ENCODE measurements at regions not wholly inside any gene's neighbourhood (a gene's known extent, or its start where the extent isn't known, plus 50 kb on each side); places are given as distances from the start of the nearest gene placed in this dataset.
"Not testable (repeated sequence)": the region's sequence is repeated elsewhere in the genome, so short reads cannot be mapped to it uniquely, and the experiment has no call there.

GRCh38 chr1:170789063-170789462, 125.1 kb downstream of the PRRX1 start:
- DNase-seq (no peak), ATAC-seq (no peak)

GRCh38 chr1:170790175-170790574, 126.2 kb downstream of the PRRX1 start:
- DNase-seq (no peak), ATAC-seq (no peak)

GRCh38 chr1:170790651-170791071, 126.7 kb downstream of the PRRX1 start:
- DNase-seq: no peak
- ATAC-seq: no peak

DNA sequence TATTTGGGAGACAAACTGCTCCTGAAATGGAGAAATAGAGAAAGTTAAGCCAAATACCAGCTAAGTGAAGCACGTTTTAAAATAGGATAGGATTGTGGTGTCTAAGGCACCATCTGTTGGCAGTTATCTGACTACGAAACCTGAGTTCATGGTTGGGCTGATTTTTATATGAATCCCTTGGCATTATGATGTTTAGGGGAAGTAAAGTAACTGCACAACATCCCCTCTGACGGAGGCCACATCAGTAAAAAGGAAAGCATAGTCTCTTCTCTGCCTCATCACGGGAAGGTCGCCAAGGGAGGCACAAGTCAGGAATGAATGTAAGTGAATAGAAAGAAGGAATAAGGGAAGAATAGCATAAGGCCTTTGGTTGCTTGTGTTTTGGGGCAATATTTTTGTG, 128.0 kb downstream of the PRRX1 start:
- ATAC-seq (no peak), DNase-seq (no peak)

- DNase-seq: no peak
- ATAC-seq: no peak
These were observed 135.1 kb upstream of the MROH9 start for GRCh38 chr1:170800265-170800664.

DNA sequence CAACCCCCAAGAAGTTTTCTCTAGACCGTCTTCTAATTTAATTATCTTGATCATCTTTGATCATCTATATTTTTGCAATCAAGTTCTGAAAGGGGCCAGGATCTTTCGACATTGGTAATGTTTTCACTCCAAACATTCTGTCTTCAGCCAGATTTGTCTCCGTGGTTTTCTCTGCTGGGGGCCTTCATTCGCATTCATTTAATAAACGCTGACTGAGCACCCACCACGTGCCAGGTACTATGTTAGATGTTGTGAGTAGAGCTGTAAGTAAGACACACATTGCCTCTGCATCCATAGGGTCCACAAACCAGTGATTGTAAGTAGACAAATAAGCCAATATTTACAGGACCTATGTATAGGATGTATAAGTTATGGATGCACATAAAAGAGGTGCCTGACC, 134.5 kb upstream of the MROH9 start:
- DNase-seq (no peak), ATAC-seq (no peak)

DNA sequence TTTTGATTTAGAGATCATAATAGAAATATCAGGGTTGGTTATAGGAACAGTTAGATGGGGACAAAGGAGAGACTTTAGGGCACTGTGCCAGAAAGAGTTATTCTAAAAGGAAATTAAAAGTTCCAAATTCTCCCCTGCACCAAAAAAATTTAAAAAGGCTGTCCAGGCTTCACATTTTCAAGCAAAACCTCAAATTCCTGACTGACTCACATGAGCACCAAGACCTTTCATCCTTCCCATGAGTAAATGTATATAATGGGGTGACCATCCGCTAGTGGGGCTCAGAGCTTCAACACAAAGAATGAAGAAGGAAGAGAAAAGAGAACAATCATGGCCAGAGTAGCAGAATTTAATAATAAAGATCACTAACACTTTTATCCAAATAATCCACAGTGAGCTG, 131.6 kb upstream of the MROH9 start:
- DNase-seq: no peak
- no peak for ATAC-seq

DNA sequence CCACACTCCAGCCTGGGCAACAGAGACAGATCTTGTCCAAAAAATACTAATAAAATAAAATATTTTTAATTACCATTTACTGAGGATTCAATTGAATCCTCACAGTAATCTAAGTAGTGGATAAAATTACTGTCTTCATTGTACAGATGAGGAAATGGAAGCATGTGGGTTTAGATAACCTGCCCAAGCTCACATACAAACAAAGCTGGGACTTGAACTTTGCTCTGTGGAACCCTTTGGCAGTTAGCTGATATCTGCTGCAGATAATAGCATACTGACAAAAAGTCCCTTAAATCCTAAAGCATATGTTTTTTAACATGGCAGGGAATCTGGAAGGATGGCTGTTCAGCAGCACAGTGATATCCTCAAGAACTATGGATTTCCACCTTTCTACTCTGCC, 130.9 kb upstream of the MROH9 start:
- ATAC-seq: no peak
- DNase-seq: no peak

GRCh38 chr1:170804879-170805278, 130.5 kb upstream of the MROH9 start:
- DNase-seq (no peak), ATAC-seq (no peak)

DNA sequence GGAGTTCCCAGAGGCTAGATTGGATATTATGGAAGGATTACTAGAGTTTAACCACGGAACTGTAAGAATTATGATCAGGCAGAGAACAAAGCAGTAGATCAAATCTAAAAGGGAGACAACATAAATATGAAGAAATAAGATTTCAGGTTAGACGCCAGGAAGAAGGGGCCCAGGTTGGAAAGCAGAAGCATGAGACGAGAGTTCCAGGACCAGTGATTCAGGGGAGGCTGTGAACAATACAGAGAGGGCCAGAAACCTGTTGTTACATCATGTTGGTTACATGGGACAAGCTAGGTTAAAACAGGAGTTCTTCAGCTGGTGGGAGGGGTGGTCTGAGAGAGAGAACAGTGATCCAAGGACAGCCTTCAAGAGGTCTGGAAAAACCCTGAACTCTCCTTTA, 128.4 kb upstream of the MROH9 start:
- no peak for ATAC-seq
- DNase-seq: no peak

DNA sequence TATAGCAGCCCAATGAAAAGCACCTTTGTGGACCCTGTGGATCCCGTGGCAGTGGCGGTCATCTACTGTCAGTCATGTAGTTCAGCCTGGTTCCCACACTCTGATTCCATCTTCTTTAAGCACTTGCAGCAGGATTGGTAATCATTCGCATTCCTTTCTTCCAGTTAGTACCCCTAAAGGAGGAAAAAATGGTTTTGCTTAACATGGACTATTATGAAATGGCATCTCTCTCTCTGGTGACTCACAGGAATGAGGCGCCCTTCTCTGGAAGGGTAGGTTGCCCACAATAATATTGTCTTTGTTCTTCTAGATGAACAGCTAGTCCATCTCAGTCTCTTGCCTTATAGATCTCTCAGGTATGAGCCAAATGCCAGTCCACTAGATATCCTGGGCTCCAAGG, 127.9 kb upstream of the MROH9 start:
- no peak for DNase-seq
- ATAC-seq: no peak

GRCh38 chr1:170808216-170808885, 127.0 kb upstream of the MROH9 start:
- no peak for DNase-seq
- no peak for ATAC-seq

DNA sequence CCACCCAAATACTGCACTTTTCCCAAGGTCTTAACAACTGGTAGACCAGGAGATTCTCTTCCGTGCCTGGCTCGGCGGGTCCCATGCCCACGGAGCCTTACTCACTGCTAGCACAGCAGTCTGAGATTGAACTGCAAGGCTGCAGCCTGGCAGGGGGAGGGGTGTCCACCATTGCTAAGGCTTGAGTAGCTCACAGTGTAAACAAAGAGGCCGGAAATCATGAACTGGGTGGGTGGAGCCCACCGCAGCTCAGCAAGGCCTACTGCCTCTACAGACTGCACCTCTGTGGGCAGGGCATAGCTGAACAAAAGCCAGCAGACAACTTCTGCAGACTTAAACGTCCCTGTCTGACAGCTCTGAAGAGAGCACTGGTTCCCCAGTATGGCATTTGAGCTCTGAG, 124.3 kb upstream of the MROH9 start:
- not testable (repeated sequence) for ATAC-seq, DNase-seq

DNA sequence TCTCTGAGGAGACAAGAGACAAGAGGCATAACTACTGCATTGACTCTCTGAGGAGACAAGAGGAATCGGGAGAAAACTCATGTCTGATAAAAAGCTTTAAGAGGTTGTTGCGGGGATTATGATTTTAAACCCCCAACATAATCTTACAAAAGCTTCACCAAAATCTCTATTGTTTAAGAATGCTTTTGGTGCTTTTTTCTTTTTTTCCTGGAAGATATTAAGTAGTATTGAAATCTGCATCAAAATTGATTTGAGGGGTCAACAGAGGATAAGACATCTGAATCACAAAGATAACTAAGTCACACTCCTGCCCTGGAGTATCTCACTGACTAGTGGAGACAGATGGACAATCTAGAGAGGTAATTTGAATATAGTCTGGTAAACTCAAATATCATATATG, 115.6 kb upstream of the MROH9 start:
- DNase-seq: no peak
- ATAC-seq: no peak

DNA sequence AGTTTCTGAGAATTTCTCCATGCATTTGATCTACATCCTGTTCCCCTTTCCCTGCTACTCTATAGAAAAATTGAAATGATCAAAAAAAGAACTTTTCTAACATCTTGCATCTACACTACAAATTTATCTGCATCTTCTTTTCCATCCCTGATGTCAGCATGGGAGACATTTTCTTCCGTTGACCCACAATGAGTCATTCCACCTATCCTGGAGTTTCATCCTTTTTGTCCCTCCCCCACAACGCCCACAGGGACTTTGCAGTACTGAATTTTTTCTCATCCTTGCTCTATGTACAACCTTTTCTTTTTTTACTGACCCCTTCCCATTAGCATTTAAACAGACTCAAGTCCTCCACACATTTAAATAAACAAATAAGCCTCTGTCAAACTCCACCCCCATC, 112.2 kb upstream of the MROH9 start:
- ATAC-seq (no peak), DNase-seq (no peak)

DNA sequence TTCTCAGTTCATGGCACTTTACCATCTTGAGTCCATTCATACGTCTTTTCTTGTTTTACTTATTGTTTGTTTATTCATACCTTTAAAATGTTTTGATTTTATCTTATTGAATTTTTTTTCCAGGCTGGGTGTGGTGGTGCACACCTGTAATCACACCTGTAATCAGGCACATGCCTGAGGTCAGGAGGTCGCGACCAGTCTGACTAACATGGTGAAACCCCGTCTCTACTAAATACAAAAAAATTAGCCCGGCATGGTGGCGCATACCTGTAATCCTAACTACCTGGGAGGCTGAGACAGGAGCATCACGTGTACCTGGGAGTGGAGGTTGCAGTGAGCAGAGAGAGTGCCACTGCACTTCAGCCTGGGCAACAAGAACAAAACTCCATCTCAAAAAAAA, 104.1 kb upstream of the MROH9 start:
- DNase-seq (no peak), ATAC-seq (no peak)

GRCh38 chr1:170836141-170836540, 99.2 kb upstream of the MROH9 start:
- no peak for DNase-seq
- ATAC-seq: no peak

DNA sequence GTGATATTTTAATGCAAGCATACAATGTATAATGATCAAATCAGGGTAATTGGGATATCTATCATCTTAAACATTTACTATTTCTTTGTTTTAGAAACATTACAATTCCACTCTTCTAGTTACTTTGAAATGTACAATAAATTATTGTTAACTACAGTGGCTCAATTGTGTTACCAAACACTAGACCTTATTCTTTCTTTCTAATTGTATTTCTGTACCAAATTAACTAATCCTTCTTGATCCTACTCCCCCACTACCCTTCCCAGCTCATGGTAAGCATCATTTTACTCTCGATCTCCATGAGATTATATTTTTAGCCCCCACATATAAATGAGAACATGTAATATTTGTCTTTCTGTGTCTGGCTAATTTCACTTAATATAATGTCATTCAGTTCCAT, 95.0 kb upstream of the MROH9 start:
- no peak for DNase-seq
- ATAC-seq: no peak

GRCh38 chr1:170853302-170853701, 82.0 kb upstream of the MROH9 start:
- DNase-seq: no peak
- no peak for ATAC-seq

DNA sequence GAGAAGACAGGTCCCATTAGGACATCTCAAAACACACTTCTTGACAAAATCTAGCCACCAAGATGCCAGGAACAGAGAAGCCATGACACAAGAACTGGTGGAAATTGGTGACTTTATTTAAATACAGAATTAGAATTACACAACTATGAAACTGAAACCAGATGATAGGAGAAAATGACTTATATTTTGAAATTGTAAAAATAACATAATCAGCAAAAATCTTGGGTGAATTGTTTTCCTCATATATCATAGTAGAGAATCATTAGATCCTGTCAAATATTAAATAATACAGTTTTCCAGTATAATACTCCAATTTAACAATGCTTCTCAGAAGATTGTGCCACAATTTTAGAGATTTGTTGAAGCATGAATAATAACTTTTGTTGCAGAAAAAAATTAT, 81.5 kb upstream of the MROH9 start:
- ATAC-seq: no peak

DNA sequence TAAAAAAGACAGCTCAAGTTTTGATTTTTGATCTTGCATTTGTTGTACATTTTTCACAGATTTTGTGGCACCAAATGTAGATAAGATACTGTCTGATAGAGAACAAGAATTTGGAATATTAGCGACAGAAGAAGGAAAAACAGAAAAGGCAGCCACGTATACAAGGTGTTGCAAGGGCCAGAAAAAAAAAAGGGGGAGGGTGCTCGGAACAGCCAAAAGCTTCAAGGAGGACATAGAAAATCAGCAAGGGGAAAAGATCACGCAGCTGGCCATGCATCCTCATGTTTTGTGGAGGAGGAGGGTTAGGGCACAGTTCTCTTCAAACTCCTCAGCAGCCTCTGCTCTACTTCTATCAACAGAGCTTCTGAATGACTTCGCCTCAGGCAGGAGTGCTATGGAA, 80.7 kb upstream of the MROH9 start:
- DNase-seq: no peak
- ATAC-seq: no peak

More for the DNA sequence above, 81.5 kb upstream of the MROH9 start:
- no peak for DNase-seq

DNA sequence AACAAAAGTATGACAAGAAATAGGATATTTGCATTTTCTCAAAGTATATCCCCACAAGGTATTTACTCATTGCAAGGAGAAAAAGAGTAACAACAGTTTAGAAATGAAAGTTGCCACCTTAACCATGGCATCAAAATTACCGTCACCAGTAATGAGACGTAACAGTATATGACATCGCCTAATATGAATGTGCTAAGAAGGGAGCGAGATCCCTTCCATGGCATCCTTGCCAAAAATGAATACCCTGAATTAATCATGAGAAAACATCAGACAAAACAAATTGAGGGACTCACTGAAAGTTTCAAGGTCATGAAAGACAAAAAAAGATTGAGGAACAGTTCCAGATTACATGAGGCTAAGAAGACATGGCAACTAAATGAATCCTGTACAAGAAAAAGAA, 78.9 kb upstream of the MROH9 start:
- ATAC-seq (no peak), DNase-seq (no peak)

- DNase-seq (no peak), ATAC-seq (no peak)
These were observed 77.4 kb upstream of the MROH9 start for GRCh38 chr1:170857955-170858354.

GRCh38 chr1:170863621-170864020, 71.7 kb upstream of the MROH9 start:
- DNase-seq (no peak), ATAC-seq (no peak)

GRCh38 chr1:170864238-170864637, 71.1 kb upstream of the MROH9 start:
- DNase-seq: no peak
- no peak for ATAC-seq

Measured in stimulated activated naive CD8-positive, alpha-beta T cell treated with anti-CD3 and anti-CD28 coated beads, Interleukin-15, Interleukin-2, amounts not matched to agents 100 U/mL and 50 U/mL, for 24 hours (primary cell).